ENCODE measurements at regions not wholly inside any gene's neighbourhood (a gene's known extent, or its start where the extent isn't known, plus 50 kb on each side); places are given as distances from the start of the nearest gene placed in this dataset.

GRCh38 chr5:125316915-125317535 lies 570.6 kb upstream of the ZNF608 start:
- ATAC-seq, result no peak
- DNase-seq, result no peak
- 74 to 76% (median 76%) methylated on average over 7 of the region's 7 CpGs for WGBS, 4 donors
- Histone ChIP-seq H3K27me3 (no peaks in the 10 kb centered on the region), H3K4me3 (no peak overlapping the region), H3K9me3 (no peaks in the 10 kb centered on the region), H3K27ac (no peak overlapping the region), H3K4me1 (no peaks in the 10 kb centered on the region), H3K36me3 (no peaks in the 10 kb centered on the region)
- no peak for TF ChIP-seq CTCF (IDR thresholded peaks at IDR 0.05)
- TF ChIP-seq POLR2A (IDR thresholded peaks at IDR 0.05), result no peak
- intact Hi-C loops (cut with DNase I), result no loop called here

- H3K4me1 ChIP-seq, result no peaks in the 10 kb centered on the region
- no peak overlapping the region for H3K27ac ChIP-seq
- no peaks in the 10 kb centered on the region for H3K27me3 ChIP-seq
- intact Hi-C loops (cut with DNase I), result no loop called here
- TF ChIP-seq POLR2A (IDR thresholded peaks at IDR 0.05), result no peak
- no peak for TF ChIP-seq CTCF (IDR thresholded peaks at IDR 0.05)
- H3K36me3 ChIP-seq, result no peaks in the 10 kb centered on the region
- DNase-seq (no peak), ATAC-seq (no peak)
- H3K9me3 ChIP-seq, result no peaks in the 10 kb centered on the region
- 78 to 92% (median 85%) methylated on average over 5 of the region's 5 CpGs for WGBS, 4 donors
- H3K4me3 ChIP-seq, result no peak overlapping the region
These were observed 571.1 kb upstream of the ZNF608 start for GRCh38 chr5:125317536-125317995.

- no peak for ATAC-seq
- TF ChIP-seq POLR2A (IDR thresholded peaks at IDR 0.05) (no peak), CTCF (IDR thresholded peaks at IDR 0.05) (no peak)
- no peak for DNase-seq
- Histone ChIP-seq H3K4me1 (peaks cover 0 to 10% (median 2%) of the 10 kb centered on the region in 12 donors), H3K4me3 (no peak overlapping the region), H3K27me3 (no peaks in the 10 kb centered on the region), H3K9me3 (no peaks in the 10 kb centered on the region), H3K36me3 (no peaks in the 10 kb centered on the region), H3K27ac (no peak overlapping the region)
- 93 to 98% (median 95%) methylated on average over 1 of the region's 1 CpG for WGBS, 4 donors
- intact Hi-C loops (cut with DNase I), result no loop called here
These were observed 575.2 kb upstream of the ZNF608 start for GRCh38 chr5:125321654-125322053.

- intact Hi-C loops (cut with DNase I), result no loop called here
- no peak for ATAC-seq
- WGBS, 4 donors, result 47 to 57% (median 50%) methylated on average over 2 of the region's 2 CpGs
These were observed 577.2 kb upstream of the ZNF608 start for GRCh38 chr5:125323613-125324012.

More at GRCh38 chr5:125323613-125324012, 577.2 kb upstream of the ZNF608 start:
- Histone ChIP-seq H3K4me1 (peaks cover 0 to 10% (median 2%) of the 10 kb centered on the region in 12 donors), H3K9me3 (no peaks in the 10 kb centered on the region), H3K27me3 (no peaks in the 10 kb centered on the region), H3K27ac (no peak overlapping the region), H3K4me3 (no peak overlapping the region), H3K36me3 (no peaks in the 10 kb centered on the region)
- TF ChIP-seq CTCF (IDR thresholded peaks at IDR 0.05) (no peak), POLR2A (IDR thresholded peaks at IDR 0.05) (no peak)
- no peak for DNase-seq
